H1 (cell line): ENCODE measurements at regions not wholly inside any gene's neighbourhood (a gene's known extent, or its start where the extent isn't known, plus 50 kb on each side); places are given as distances from the start of the nearest gene placed in this dataset.

Source experiments
- CTCF ChIA-PET: fragments of 300-600 bp; sonication (Branson Sonifier 250); formaldehyde crosslinking; loops from one replicate; lab custom pipeline; 2021; ENCODE audit not compliant: partially characterized antibody; lab: Charles Lee
- POLR2A ChIA-PET: fragments of 300-600 bp; sonication (Branson Sonifier 250); formaldehyde crosslinking; loops from one replicate; lab custom pipeline; 2021; ENCODE audit warnings: inconsistent platforms; ENCODE audit not compliant: partially characterized antibody; lab: Charles Lee
- DNase-seq, 2 experiments: peaks; one replicate each; pipeline versions ENCODE4 v3.0.0 to v3.0.0-alpha.2; 2010 to 2022; ENCODE audit warnings: low spot score in 2 of 2, low read depth in 1 of 2, mixed read lengths in 1 of 2
- FAIRE-seq: peaks from 2 replicates; lab custom pipeline; 2011; peaks lifted over from hg19 to GRCh38; lab: Jason Lieb, UNC
- H2AFZ ChIP-seq: 2 replicates; pipeline ENCODE4 v1.8.1; 2012; ENCODE audit warnings: low read length, inconsistent platforms
- H2AK5ac ChIP-seq: 2 replicates; pipeline ENCODE4 v1.6.1; 2013; ENCODE audit warnings: low read depth, low read length
- H2BK120ac ChIP-seq: replicated peaks from 2 replicates; pipeline ENCODE3; 2013; ENCODE audit warnings: low read depth, low read length, inconsistent platforms
- H2BK12ac ChIP-seq: 2 replicates; pipeline ENCODE4 v1.6.1; 2013; ENCODE audit warnings: low read depth, low read length
- H2BK15ac ChIP-seq: 2 replicates; pipeline ENCODE4 v1.6.1; 2013; ENCODE audit warnings: low read length
- H2BK20ac ChIP-seq: 2 replicates; pipeline ENCODE4 v1.6.1; 2013; ENCODE audit warnings: low read length
- H2BK5ac ChIP-seq: 2 replicates; pipeline ENCODE4 v1.6.1; 2013; ENCODE audit warnings: low read depth, low read length
- H3K14ac ChIP-seq: 2 replicates; pipeline ENCODE4 v1.6.1; 2013; ENCODE audit warnings: inconsistent platforms; ENCODE audit not compliant: insufficient read length
- H3K18ac ChIP-seq: 2 replicates; pipeline ENCODE4 v1.6.1; 2013; ENCODE audit warnings: low read length; ENCODE audit errors: extremely low read depth
- H3K23ac ChIP-seq: 2 replicates; pipeline ENCODE4 v1.6.1; 2013; ENCODE audit warnings: inconsistent platforms; ENCODE audit not compliant: insufficient read length
- H3K23me2 ChIP-seq: 2 replicates; pipeline ENCODE4 v1.6.1; 2013; ENCODE audit warnings: low read depth, low read length
- H3K27ac ChIP-seq: 2 replicates; pipeline ENCODE4 v1.6.1; 2011; ENCODE audit warnings: low read depth, low read length, inconsistent platforms
- H3K27me3 ChIP-seq, 4 experiments: replicated peaks in 1 of 4; 1 replicate in 1 of 4; 2 replicates in 3 of 4; pipeline versions ENCODE4 v1.6.1 to v1.8.1; 2011 to 2013; ENCODE audit warnings: low read length in 3 of 4, mild to moderate bottlenecking in 3 of 4, inconsistent platforms in 2 of 4, mixed read lengths in 2 of 4, moderate library complexity in 1 of 4; ENCODE audit not compliant: control insufficient read depth in 3 of 4, insufficient read depth in 3 of 4; ENCODE audit errors: extremely low read depth in 1 of 4
- H3K36me3 ChIP-seq, 4 experiments: 2 replicates each; pipeline versions ENCODE4 v1.6.1 to v1.8.1; 2011 to 2013; ENCODE audit warnings: mild to moderate bottlenecking in 4 of 4, low read length in 3 of 4, moderate library complexity in 2 of 4, control low read depth in 1 of 4, inconsistent platforms in 1 of 4; ENCODE audit not compliant: insufficient read depth in 4 of 4, control insufficient read depth in 2 of 4
- H3K4ac ChIP-seq: replicated peaks from 2 replicates; pipeline ENCODE3; 2013; ENCODE audit warnings: low read length, low read depth, mixed read lengths, inconsistent platforms; ENCODE audit not compliant: insufficient read length
- H3K4me1 ChIP-seq, 4 experiments: replicated peaks in 1 of 4; 1 replicate in 1 of 4; 2 replicates in 3 of 4; pipeline versions ENCODE4 v1.6.1 to v1.8.1; 2011 to 2013; ENCODE audit warnings: low read length in 3 of 4, inconsistent platforms in 2 of 4, mixed read lengths in 1 of 4; ENCODE audit not compliant: insufficient read depth in 4 of 4, control insufficient read depth in 3 of 4
- H3K4me2 ChIP-seq, 2 experiments: 2 replicates each; pipeline versions ENCODE4 v1.6.1 to v1.8.1; 2011 to 2013; ENCODE audit warnings: low read depth in 2 of 2, low read length in 2 of 2, control low read depth in 1 of 2, inconsistent platforms in 1 of 2, mild to moderate bottlenecking in 1 of 2; ENCODE audit not compliant: insufficient read depth in 1 of 2
- H3K4me3 ChIP-seq, 4 experiments: fragments of 200-600, 300-600 bp in 1 of 4; sonication (generic), shearing (Covaris generic), sonication (Bioruptor Twin) in 1 of 4; 2 replicates each; pipeline versions ENCODE4 v1.5.1 to v1.8.1; 2011 to 2016; ENCODE audit warnings: low read length in 4 of 4, low read depth in 3 of 4, control low read depth in 2 of 4, inconsistent platforms in 2 of 4, mild to moderate bottlenecking in 2 of 4, mixed read lengths in 1 of 4, moderate library complexity in 1 of 4; ENCODE audit not compliant: insufficient read depth in 2 of 4; ENCODE audit errors: extremely low read depth in 1 of 4
- H3K56ac ChIP-seq: replicated peaks from 2 replicates; pipeline ENCODE3; 2013; ENCODE audit warnings: low read depth, mild to moderate bottlenecking, mixed read lengths, low read length, inconsistent platforms; ENCODE audit not compliant: insufficient read length
- H3K79me1 ChIP-seq: 2 replicates; pipeline ENCODE4 v1.6.1; 2013; ENCODE audit warnings: low read depth, low read length, control low read depth
- H3K79me2 ChIP-seq, 2 experiments: 2 replicates each; pipeline versions ENCODE4 v1.6.1 to v1.8.1; 2012 to 2013; ENCODE audit warnings: low read length in 2 of 2, mild to moderate bottlenecking in 2 of 2, inconsistent platforms in 1 of 2; ENCODE audit not compliant: insufficient read depth in 2 of 2, control insufficient read depth in 1 of 2
- H3K9ac ChIP-seq, 4 experiments: replicated peaks in 1 of 4; 1 replicate in 1 of 4; 2 replicates in 3 of 4; pipeline versions ENCODE4 v1.6.1 to v1.8.1; 2011 to 2013; ENCODE audit warnings: low read depth in 3 of 4, low read length in 3 of 4, control low read depth in 2 of 4, mild to moderate bottlenecking in 2 of 4, moderate library complexity in 2 of 4, inconsistent platforms in 1 of 4; ENCODE audit errors: extremely low read depth in 1 of 4
- H3K9me3 ChIP-seq, 2 experiments: 2 replicates each; pipeline versions ENCODE4 v1.6.1 to v1.8.1; 2012 to 2013; ENCODE audit warnings: mild to moderate bottlenecking in 2 of 2, moderate library complexity in 2 of 2, control low read depth in 1 of 2, inconsistent platforms in 1 of 2, low read depth in 1 of 2, low read length in 1 of 2, mixed read lengths in 1 of 2; ENCODE audit not compliant: insufficient read depth in 2 of 2
- H4K20me1 ChIP-seq, 2 experiments: replicated peaks in 1 of 2; 2 replicates each; pipeline versions ENCODE3 to v1.8.1; 2011 to 2013; ENCODE audit warnings: inconsistent platforms in 2 of 2, low read length in 2 of 2, mild to moderate bottlenecking in 1 of 2; ENCODE audit not compliant: insufficient read depth in 2 of 2, control insufficient read depth in 1 of 2
- H4K5ac ChIP-seq: 2 replicates; pipeline ENCODE4 v1.6.1; 2013; ENCODE audit warnings: low read length, low read depth, mixed read lengths, inconsistent platforms; ENCODE audit not compliant: insufficient read length
- H4K8ac ChIP-seq: 2 replicates; pipeline ENCODE4 v1.8.0; 2013; ENCODE audit warnings: mild to moderate bottlenecking, moderate library complexity, low read length, inconsistent platforms; ENCODE audit not compliant: insufficient read depth; ENCODE audit errors: extremely low read depth
- H4K91ac ChIP-seq: replicated peaks from 2 replicates; pipeline ENCODE3; 2013; ENCODE audit warnings: low read length, mixed read lengths, inconsistent platforms; ENCODE audit not compliant: insufficient read length
- BACH1 ChIP-seq: IDR thresholded peaks from 2 replicates; pipeline ENCODE4 v1.6.1; 2012; ENCODE audit warnings: low read length, improper control_type of control experiment
- CHD1 ChIP-seq: IDR thresholded peaks from 2 replicates; pipeline ENCODE4 v1.6.1; 2012; ENCODE audit warnings: low read depth, low read length, improper control_type of control experiment
- SAP30 ChIP-seq: fragments of 300-600 bp; sonication (generic); IDR thresholded peaks from 2 replicates; pipeline ENCODE4 v1.7.1; 2012; ENCODE audit warnings: low read length, moderate library complexity, mild to moderate bottlenecking, inconsistent platforms; ENCODE audit not compliant: insufficient read depth, insufficient replicate concordance
- SP4 ChIP-seq: IDR thresholded peaks from 2 replicates; pipeline ENCODE4 v1.6.1; 2012; ENCODE audit warnings: low read length, inconsistent platforms
- TCF12 ChIP-seq: IDR thresholded peaks from 2 replicates; pipeline ENCODE4 v1.6.1; 2011; ENCODE audit warnings: low read depth, mild to moderate bottlenecking, low read length
- WGBS, 2 experiments: shearing (Covaris generic) in 1 of 2; methylation state at CpG; one replicate each; pipeline versions ENCODE4 v1.1.6 to v1.1.7; 2013 to 2015; ENCODE audit warnings: low lambda C conversion rate in 2 of 2, mixed read lengths in 2 of 2, inconsistent platforms in 1 of 2, low coverage in 1 of 2, missing lambda C conversion rate in 1 of 2; ENCODE audit not compliant: insufficient replicate concordance in 2 of 2, insufficient coverage in 1 of 2, insufficient read length in 1 of 2; ENCODE audit errors: extremely low coverage in 1 of 2, missing lambda C conversion rate in 1 of 2; 5-methylcytosine and 5-hydroxymethylcytosine counted together

- POLR2A ChIA-PET: no interaction called here
- WGBS, 2 experiments: 97% methylated on average over 9 of the region's 9 CpGs; no CpG with 5 or more reads in 1 of the 2 experiments
- H3K56ac ChIP-seq: no peak overlapping the region
Observed at GRCh38 chr21:38574895-38575575, 76.8 kb upstream of the ERG start.

More at GRCh38 chr21:38574895-38575575, 76.8 kb upstream of the ERG start:
- no peak overlapping the region for H3K18ac ChIP-seq
- no peak overlapping the region for H3K4me2 ChIP-seq
- H2AK5ac ChIP-seq: no peak overlapping the region
- no peaks in the 10 kb centered on the region for H3K9me3 ChIP-seq
- no peak overlapping the region for H3K27ac ChIP-seq
- H4K5ac ChIP-seq: no peak overlapping the region
- H3K4ac ChIP-seq: no peak overlapping the region
- no peak overlapping the region for H2AFZ ChIP-seq
- DNase-seq: no peak
- no peak overlapping the region for H4K91ac ChIP-seq
- no peak overlapping the region for H2BK5ac ChIP-seq
- H2BK15ac ChIP-seq: no peak overlapping the region
- H3K27me3 ChIP-seq: no peaks in the 10 kb centered on the region
- no peaks in the 10 kb centered on the region for H3K4me1 ChIP-seq
- H2BK20ac ChIP-seq: no peak overlapping the region
- H2BK12ac ChIP-seq: no peak overlapping the region
- TF ChIP-seq CHD1 (no peak), BACH1 (no peak), SP4 (no peak), SAP30 (no peak), TCF12 (no peak)
- H3K36me3 ChIP-seq: no peaks in the 10 kb centered on the region
- no peak overlapping the region for H3K9ac ChIP-seq
- H3K14ac ChIP-seq: no peak overlapping the region
- no peaks in the 10 kb centered on the region for H3K79me1 ChIP-seq
- no peaks in the 10 kb centered on the region for H3K23me2 ChIP-seq
- no peaks in the 10 kb centered on the region for H3K79me2 ChIP-seq
- no peak overlapping the region for H2BK120ac ChIP-seq
- H3K23ac ChIP-seq: no peak overlapping the region
- no peak overlapping the region for H3K4me3 ChIP-seq
- H4K20me1 ChIP-seq: no peaks in the 10 kb centered on the region
- no peak for FAIRE-seq
- CTCF ChIA-PET: interaction anchor here (1.0 to 1.6 kb wide), 2 partner anchors 9 to 20 kb away, joined by 3 read pairs; no protein-coding TSS in a partner anchor
- H4K8ac ChIP-seq: no peak overlapping the region
